GM19324 (cell line): ENCODE measurements at regions not wholly inside any gene's neighbourhood (a gene's known extent, or its start where the extent isn't known, plus 50 kb on each side); places are given as distances from the start of the nearest gene placed in this dataset.
"Not testable (repeated sequence)": the region's sequence is repeated elsewhere in the genome, so short reads cannot be mapped to it uniquely, and the experiment has no call there.

Experiments used
- ATAC-seq: cut with Tn5 transposase; IDR thresholded peaks from one replicate; pipeline ENCODE4 v1.9.1; 2021; ENCODE audit warnings: mild to moderate bottlenecking, moderate library complexity; ENCODE audit not compliant: unreplicated experiment, low FRiP score

DNA sequence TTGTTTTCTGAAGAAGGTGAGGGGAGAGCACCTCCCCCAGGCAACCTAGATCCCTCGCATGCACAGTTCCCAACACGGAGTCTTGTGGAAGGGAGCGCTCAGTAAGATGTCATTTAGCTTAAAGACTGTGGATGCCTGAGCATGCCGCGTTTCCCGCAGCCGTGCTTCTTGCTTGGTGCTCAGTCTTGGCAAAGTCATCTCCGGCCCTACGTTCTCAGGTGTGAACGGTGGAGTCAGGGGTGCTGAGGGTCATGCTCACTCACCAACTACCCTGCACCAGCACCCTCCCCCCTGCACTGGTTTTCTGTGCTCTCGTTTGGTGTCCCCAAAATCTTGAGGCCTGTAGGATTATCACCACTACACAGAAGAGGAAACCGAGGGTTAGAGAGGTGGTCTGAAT lies 202.1 kb downstream of the RHOU start:
- no peak for ATAC-seq

GRCh38 chr1:228937851-228938536 lies 202.7 kb downstream of the RHOU start:
- ATAC-seq, result no peak

DNA sequence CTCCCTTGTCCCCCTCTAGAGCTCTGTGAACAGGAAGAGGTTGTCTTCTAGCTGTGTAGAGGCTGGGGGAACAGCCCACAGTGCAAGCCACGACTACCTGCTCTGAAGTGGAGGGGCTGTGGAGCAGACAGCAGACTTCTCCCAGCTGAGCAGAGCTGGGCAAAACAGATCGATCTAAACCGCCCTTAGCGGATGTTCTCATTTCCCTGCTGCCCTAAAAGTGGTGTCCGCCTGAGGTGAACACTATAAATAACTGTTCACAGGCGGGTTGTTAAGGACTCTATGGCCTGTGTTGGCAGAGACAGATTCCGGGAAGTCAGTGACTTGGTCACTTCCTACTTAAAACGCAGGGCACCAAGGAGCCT lies 203.2 kb downstream of the RHOU start:
- no peak for ATAC-seq

DNA sequence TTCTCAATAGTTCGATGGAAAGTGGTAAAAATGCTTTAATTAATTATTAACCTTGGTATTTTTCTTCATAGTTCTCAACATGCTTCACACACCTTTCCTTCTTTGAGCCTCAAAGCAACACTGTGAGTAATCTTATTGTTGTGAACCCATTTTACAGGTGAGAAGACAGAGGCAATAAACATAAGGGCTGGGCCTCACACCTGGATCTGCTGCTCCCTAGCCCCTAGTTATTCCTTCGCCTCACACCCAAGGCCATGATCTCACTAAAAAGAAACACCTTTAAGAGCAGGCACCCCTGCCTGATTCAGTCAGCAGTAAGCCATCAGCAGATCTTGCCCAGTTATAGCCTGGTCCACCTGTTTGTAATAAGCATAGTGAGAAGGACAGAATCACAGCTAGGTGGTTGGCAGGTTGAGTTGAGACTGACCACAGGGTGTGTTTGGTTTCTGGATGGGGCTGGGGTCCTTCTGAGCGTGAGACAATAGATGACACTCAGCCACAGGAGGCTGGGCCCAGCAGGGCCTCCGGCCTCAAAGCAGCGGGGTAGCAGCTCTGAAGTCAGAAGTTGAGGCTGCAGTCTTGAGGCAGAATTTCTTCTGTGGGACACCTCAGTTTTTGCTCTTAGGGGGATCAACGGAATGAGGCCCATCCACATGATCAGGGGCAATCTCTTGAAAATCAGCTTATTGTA lies 203.9 kb downstream of the RHOU start:
- no peak for ATAC-seq

- no peak for ATAC-seq
Measured at GRCh38 chr1:228939881-228940392, 204.7 kb downstream of the RHOU start.

- no peak for ATAC-seq
Measured at GRCh38 chr1:228940526-228940925, 205.2 kb downstream of the RHOU start.

DNA sequence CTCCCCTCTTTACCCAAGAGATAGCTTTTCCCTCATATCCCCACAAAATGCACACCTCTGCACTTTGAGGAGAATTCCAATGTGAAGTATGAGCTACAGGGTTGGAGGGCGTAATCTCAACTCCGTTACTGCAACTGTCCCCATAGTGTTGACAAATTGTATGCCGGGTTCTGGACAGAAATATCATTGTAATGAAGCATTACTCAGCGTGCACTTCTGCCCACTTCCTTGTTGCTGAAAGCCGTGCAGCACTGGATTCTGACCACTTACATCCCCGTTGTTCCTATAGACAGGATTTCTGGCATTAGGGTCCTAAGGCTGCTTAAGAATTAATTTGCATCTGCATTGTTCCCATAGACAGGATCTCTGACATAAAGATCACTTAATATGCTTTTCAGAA lies 205.6 kb downstream of the RHOU start:
- ATAC-seq, result no peak

- ATAC-seq, result no peak
Measured at GRCh38 chr1:228941666-228942065, 206.4 kb downstream of the RHOU start.

DNA sequence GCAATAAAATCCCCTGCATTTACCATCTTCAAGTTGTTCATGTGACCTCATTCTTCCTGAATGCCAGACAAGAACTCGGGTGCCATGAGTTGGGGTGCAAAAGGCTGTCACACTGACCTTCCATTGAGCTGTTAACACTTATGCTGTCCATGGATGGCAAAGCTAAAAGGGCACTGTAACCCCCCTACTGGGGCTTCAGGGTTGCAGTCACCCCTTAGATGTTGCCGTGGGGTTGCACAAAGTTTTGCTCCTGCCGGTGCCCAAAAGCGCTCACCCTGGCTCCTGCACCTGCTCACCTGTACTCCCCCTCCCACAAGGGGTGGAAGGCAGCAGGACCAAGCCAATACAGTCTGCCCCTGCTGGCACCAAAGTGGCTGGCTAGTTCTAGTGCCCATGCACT lies 208.2 kb downstream of the RHOU start:
- ATAC-seq, result no peak

- no peak for ATAC-seq
Measured at GRCh38 chr1:228944296-228944695, 209.0 kb downstream of the RHOU start.

DNA sequence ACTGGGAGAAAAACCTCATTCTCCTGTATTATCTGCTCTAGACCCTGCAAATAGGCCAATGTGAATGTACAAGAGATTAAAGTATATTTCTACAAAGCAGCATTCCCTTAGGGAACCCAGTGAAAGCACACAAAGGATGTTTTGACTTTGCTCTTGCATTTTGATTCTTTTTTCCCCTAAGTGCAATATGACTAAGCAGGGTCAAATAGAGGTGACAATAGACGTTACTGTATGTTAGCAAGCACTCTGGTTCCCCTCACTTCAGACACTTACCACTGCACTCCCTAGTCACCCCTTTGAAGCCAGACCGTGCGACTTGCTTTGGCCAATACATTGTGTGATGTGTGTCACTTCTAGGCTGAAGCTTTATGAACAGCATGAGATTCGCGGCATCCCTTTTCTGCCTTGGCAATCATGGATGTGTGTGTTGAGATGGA lies 209.7 kb downstream of the RHOU start:
- no peak for ATAC-seq

DNA sequence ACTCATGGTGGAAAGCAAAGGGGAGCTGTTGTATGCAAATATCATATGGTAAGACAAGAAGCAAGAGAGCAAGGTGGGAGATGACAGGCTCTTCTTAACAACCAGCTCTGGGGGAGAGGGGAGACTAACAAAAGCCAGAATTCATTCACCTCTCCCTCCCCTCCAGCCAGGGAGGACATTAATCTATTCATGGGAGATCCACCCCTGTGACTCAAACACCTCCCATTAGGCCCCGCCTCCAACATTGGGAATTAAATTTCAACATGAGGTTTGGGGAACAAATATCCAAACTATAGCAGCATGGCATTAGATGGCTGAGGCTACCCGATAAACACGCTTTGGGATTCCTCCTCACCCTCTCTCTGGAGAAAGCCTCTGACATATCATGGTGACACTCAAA lies 210.6 kb downstream of the RHOU start:
- ATAC-seq, result no peak

DNA sequence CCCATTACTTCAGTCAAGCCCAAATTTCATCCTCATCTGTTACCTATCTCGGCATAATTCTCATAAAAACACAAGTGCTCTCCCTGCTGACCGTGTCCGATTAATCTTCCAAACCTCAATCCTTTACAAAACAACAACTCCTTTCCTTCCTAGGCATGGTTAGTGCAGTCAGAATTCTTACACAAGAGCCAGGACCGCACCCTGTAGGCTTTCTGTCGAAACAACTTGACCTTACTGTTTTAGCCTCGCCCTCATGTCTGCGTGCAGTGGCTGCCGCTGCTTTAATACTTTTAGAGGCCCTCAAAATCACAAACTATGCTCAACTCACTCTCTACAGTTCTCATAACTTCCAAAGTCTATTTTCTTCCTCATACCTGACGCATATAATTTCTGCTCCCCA lies 214.3 kb downstream of the RHOU start:
- not testable (repeated sequence) for ATAC-seq

DNA sequence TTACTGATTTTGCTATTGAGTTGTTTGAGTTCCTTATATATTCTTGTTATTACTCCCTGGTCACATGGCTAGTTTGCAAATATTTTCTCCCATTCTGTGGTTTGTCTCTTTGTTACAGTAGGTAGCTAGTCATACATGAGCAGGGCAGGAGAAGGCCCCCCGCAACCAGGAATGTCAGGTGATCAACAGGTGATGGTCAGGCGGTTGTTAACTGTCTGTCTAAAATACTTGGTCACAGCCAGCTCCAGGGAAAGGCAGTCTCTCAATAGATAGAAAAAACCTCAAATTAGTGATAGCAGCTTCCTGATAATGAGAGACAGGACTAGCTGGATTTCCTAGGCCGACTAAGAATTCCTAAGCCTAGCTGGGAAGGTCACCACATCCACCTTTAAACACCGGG lies 217.9 kb downstream of the RHOU start:
- no peak for ATAC-seq

DNA sequence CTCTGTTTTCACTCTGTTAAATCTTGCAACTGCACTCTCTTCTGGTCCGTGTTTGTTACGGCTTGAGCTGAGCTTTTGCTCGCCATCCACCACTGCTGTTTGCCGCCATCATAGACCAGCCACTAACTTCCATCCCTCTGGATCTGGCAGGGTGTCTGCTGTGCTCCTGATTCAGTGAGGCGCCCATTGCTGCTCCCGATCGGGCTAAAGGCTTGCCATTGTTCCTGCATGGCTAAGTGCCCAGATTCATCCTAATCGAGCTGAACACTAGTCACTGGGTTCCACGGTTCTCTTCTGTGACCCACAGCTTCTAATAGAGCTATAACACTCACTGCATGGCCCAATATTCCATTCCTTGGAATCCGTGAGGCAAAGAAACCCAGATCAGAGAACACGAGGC lies 218.5 kb downstream of the RHOU start:
- not testable (repeated sequence) for ATAC-seq

- ATAC-seq, result no peak
Measured at GRCh38 chr1:228955691-228956090, 220.4 kb downstream of the RHOU start.

- ATAC-seq, result no peak
Measured at GRCh38 chr1:228956864-228957263, 221.6 kb downstream of the RHOU start.

- ATAC-seq, result no peak
Measured at GRCh38 chr1:228957535-228957934, 222.3 kb downstream of the RHOU start.

GRCh38 chr1:228958121-228958520 lies 222.8 kb downstream of the RHOU start:
- ATAC-seq, result no peak

DNA sequence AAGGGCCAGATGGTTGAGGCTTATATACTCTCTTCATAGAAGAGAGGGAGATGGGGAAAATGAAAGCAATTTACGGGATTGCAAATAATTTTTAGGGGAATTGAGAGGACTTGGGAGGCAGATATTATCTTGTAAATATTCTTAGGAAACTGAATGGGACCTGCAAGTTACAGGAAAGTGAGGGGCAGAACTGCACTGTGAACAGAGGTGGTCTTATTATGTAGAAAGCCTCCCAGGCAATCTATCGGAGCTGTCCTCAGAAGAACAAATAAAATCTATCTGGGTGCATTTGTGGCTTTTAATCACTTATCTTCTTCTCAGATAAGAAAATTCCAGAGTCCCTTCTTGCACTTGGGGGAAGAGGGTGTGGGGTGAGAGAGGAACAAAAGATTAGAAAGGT lies 223.5 kb downstream of the RHOU start:
- ATAC-seq, result no peak

DNA sequence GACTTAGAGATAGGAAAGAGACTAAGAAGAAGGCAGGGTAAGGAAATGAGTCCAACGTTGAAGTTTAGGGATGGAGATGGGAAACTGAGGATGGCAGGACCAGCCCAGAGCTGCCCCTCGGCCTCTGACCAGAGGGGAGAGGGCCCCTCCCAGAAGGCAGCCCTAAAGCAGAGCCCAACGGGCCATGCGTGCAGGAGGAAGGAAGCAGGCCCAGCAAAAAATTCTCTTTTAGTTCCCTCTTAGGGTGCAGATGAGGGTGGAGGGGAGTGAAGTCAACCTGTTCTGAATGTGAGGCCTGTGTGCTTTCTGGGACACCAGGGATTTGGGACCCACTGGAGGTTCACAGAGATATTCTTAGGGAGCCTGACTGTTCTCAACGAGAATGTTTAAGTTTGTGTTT lies 225.4 kb downstream of the RHOU start:
- ATAC-seq, result no peak

DNA sequence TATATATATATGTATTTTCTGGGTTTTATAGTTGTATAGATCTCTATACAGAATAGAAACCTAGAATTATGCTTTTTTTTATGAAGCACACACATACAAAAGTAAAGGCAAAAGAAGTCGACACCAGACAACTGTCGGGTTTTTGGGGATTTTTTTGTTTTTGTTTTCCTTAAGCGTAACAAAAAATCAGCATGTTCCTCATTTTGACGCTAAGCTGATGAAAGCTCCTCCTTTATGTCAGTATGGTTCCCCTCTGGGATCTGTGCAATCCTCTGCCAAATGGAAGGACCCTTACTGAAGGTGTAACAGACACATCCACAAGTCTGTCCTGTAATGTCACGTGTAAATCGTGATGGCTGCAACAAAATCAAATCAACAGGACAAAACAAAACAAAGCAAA lies 226.2 kb downstream of the RHOU start:
- no peak for ATAC-seq
